GM12872 (cell line): ENCODE measurements at regions not wholly inside any gene's neighbourhood (a gene's known extent, or its start where the extent isn't known, plus 50 kb on each side); places are given as distances from the start of the nearest gene placed in this dataset.
A peak's percentile ranks its signal among the peaks of the same experiment; 100 is the strongest.

Experiments
- TF ChIP-seq, protein P1 (sequence below): IDR thresholded peaks from 3 replicates; pipeline ENCODE4 v1.5.1; 2011; ENCODE audit warnings: low read depth, mild to moderate bottlenecking, low read length, moderate library complexity; ENCODE audit not compliant: insufficient read depth

DNA sequence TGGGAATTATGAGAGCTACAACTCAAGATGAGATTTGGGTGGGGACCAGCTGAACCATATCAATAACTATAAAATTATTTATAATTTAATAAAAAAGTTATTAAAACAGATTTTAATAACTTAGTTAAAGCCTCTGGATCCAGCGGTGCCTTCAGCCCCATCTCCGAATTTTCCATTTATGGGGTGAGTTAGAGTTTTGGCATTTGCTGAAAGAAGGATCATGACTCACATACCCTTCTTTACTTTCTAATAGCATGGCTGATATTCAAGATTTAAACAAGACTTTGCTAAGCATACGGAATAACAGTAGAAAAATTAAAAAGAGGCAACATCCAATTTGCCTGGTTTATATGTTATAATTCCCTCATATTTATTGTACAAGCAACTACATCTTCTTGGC lies 94.5 kb downstream of the RDH14 start:
- TF ChIP-seq, protein P1, sequence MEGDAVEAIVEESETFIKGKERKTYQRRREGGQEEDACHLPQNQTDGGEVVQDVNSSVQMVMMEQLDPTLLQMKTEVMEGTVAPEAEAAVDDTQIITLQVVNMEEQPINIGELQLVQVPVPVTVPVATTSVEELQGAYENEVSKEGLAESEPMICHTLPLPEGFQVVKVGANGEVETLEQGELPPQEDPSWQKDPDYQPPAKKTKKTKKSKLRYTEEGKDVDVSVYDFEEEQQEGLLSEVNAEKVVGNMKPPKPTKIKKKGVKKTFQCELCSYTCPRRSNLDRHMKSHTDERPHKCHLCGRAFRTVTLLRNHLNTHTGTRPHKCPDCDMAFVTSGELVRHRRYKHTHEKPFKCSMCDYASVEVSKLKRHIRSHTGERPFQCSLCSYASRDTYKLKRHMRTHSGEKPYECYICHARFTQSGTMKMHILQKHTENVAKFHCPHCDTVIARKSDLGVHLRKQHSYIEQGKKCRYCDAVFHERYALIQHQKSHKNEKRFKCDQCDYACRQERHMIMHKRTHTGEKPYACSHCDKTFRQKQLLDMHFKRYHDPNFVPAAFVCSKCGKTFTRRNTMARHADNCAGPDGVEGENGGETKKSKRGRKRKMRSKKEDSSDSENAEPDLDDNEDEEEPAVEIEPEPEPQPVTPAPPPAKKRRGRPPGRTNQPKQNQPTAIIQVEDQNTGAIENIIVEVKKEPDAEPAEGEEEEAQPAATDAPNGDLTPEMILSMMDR: no peak

DNA sequence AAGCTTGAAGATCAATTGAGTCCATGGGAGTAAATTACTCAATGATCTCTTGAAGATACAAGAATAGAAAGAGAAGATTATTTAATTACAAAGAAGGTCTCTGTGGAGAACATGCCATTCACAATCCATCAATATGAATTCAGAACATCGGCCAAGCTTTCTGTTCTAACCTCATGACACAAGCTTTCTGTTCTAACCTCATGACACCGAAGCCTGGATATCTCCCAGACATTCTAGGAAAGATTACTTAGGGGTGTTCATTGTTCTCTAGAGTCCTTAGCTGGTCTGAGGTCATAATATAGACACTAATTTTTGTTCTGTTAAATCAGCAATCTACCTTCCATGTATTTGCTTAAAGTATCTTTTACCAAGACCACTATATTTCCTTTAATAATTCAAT lies 95.5 kb downstream of the RDH14 start:
- TF ChIP-seq, protein P1: no peak

DNA sequence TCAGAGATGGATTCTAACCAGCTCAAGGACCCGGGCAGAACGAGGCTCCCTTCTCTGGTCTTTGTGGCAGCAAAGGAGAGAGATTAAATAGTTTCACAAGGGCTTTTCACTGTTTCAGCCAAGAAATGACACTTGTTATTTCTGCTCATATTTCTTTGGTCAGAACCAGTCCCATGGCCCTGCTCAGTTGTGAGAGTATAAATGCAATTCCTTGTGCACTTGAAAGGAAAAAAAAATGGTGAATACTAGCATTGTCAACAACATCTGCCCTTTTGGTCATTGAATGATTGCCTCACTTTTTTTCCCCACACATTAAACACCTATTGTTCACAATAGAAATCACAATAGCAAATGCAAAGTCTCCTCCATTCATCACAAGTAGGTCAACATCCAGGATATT lies 104.4 kb downstream of the RDH14 start:
- TF ChIP-seq, protein P1: no peak

DNA sequence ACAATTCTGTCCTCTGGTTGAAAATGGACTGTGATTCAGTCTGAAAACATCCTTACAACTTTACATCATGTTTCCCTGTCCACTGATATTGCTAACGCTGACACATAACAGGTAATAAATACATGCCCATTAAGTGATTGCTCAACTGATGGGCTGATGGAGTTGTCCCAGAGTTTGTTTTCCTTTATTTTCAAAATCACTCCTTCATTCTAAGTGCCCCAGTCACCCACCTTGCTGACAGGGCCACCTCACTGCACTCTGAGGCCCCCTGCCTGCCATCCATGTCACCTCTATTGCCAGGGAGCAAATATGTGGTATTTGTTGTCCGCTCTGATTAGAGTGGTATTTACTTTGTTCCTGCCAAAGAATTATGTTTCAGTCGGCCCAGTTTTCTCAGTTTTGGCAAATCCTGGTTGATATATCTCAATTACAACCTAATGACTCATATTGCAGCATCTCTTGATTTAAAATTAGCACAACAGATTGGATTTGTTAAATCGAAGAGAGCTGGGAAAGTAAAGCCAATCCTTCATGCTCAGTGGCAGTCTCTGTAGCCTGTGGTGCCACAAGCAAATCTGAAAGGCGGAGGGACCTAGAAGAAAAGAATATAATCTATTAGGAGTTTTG lies 105.1 kb downstream of the RDH14 start:
- TF ChIP-seq, protein P1: 0 out of 3 replicates have a peak, but pooled peaks have one; percentile 12

DNA sequence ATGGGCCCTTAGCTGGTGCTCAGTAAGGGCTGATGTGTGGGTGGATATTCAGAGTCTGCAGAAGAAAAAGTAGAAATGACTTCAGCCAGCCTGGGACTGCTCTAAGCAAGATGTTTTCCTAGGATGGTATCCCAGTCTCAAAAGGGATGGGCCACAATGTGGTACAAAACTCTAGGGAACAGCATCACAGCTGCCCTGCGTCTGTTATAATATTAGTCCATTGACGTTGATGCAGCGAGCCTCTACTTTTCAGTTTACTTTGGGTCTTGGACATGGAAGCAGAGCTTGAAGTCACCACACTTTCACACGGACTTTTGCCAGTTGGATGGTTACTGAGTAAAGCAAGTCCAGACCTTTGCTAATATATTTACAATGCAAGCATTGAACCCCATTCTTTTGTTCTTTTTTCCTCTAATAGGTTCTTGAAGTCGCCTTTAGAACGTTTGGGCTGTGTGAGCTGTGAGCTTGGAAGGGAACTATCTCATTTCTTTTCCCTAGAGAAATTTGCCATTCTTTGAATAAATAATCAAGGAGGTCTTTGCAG lies 105.7 kb downstream of the RDH14 start:
- TF ChIP-seq, protein P1: no peak

DNA sequence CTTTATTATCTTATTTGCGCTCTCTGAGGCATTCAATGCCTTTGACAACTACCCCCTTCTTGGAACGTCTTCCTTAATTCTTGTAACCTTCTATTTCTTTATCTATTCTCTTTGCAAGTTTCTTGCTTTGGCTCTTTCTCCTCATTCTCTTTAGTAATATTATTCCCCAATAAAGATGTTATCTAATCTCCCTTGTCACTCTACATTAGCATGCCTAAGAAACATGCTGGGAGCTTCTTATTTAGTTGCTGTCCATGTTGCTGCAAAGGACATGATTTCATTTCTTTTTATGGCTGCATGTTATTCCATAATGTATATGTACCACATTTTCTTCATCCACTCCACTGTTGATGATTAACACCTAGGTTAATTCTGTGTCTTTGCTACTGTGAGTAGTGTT lies 113.7 kb downstream of the RDH14 start:
- TF ChIP-seq, protein P1: no peak

DNA sequence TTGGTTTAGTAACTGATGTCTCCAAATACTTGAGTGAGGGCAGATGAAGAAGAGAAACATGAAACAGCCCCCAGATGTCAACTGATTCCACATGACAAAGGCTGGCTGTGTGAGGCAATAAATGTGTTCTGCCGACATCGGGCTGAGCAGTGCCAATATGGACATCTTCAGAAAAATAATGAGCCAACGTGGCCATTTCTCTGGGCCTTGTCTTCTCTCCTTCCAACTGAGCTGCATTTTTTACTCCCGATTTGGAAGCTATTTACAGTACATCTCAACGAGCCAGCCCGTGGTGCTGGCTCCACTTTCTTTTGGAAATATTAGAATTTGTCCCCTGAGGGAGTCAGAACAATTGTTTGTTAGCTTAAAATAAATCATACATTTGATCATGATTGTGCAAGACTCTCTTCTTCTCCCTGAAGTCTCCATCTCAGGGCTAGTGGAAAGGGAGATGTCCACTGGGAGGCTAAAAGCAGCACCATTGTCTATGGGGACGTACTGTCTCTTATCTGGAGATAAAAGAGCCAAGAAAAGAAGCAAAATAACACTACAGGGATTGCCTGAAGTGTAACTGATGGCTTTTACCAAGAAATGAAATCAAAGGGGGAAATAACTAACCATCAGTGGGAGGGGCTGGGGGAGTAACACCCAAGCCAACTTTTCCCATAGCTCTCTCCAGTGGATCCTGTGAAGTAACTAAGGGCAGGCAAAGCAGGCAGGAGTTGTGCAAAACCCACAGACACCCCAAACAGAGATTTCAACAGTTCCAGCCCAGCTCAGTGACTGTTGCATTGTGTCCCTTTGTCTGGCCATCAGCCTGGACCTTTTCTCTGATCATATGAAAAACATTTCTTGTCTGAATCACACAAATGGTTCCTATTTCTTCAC lies 114.8 kb downstream of the RDH14 start:
- TF ChIP-seq, protein P1: no peak
